ENCODE measurements at regions not wholly inside any gene's neighbourhood (a gene's known extent, or its start where the extent isn't known, plus 50 kb on each side); places are given as distances from the start of the nearest gene placed in this dataset.

DNA sequence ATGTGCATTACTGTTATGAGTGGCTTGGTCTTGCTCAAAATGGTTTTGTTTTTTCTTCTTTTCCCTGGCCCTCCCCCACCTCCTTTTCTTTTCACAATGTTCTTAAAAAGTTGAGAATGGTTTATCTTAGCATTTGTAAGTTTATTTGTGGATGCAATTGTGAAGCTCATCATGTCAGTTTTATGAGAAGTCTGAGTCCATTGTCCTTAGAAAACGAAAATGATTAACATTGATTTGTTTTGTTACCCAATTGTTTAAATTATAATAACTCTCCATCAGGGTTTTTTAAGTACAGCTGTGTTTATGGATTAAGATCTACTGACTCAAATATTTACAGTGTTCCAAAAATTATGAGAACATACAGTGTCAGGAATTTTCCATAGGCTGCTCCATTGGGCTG lies 511.3 kb upstream of the PAPPA start:
- Histone ChIP-seq H4K8ac (replicated peaks; ENCODE audit: insufficient read length, low read depth, low read length) (no peak overlapping the region), H3K9ac (ENCODE audit: extremely low read depth, insufficient read length, low read length) (no peak overlapping the region), H2BK12ac (ENCODE audit: insufficient read length, low read depth, low read length) (no peak overlapping the region), H3K27ac (ENCODE audit: insufficient read length, low read depth, low read length) (no peak overlapping the region), H2BK5ac (ENCODE audit: insufficient read length, low read length) (no peak overlapping the region), H2BK20ac (ENCODE audit: low read depth, low read length, poor library complexity, severe bottlenecking) (no peak overlapping the region), H3K23ac (ENCODE audit: insufficient read length, low read depth, low read length) (no peak overlapping the region), H3K18ac (ENCODE audit: insufficient read length, low read depth, low read length) (no peak overlapping the region), H3K56ac (ENCODE audit: insufficient read length, low read depth, low read length) (no peak overlapping the region), H4K20me1 (ENCODE audit: control insufficient read depth, insufficient read depth, insufficient read length) (no peaks in the 10 kb centered on the region), H4K5ac (ENCODE audit: insufficient read length, low read depth, low read length) (no peak overlapping the region), H3K79me2 (ENCODE audit: insufficient read depth, low read length) (no peaks in the 10 kb centered on the region), H3K27me3 (ENCODE audit: insufficient read depth, low read length) (no peaks in the 10 kb centered on the region), H3K4ac (ENCODE audit: low read depth, low read length) (no peak overlapping the region), H3K4me2 (ENCODE audit: insufficient read depth, insufficient read length, low read length) (no peak overlapping the region), H2BK120ac (ENCODE audit: low read depth, low read length, poor library complexity, severe bottlenecking) (no peak overlapping the region), H2AFZ (ENCODE audit: low read length) (no peak overlapping the region), H4K91ac (ENCODE audit: insufficient read length, low read depth, low read length) (no peak overlapping the region), H3K9me3 (ENCODE audit: control insufficient read depth, low read depth, low read length) (no peaks in the 10 kb centered on the region), H3K23me2 (ENCODE audit: insufficient read length, low read depth, low read length, poor library complexity, severe bottlenecking) (no peaks in the 10 kb centered on the region), H2AK5ac (ENCODE audit: insufficient read length, low read length) (no peak overlapping the region), H3T11ph (ENCODE audit: low read length) (no peak overlapping the region), H2BK15ac (ENCODE audit: low read depth, low read length) (no peak overlapping the region), H3K4me1 (ENCODE audit: insufficient read depth, low read length) (no peaks in the 10 kb centered on the region), H3K79me1 (ENCODE audit: insufficient read depth, low read depth, low read length, poor library complexity, severe bottlenecking) (no peaks in the 10 kb centered on the region), H3K14ac (ENCODE audit: insufficient read depth, low read length) (no peak overlapping the region)
- TF ChIP-seq, protein P1, sequence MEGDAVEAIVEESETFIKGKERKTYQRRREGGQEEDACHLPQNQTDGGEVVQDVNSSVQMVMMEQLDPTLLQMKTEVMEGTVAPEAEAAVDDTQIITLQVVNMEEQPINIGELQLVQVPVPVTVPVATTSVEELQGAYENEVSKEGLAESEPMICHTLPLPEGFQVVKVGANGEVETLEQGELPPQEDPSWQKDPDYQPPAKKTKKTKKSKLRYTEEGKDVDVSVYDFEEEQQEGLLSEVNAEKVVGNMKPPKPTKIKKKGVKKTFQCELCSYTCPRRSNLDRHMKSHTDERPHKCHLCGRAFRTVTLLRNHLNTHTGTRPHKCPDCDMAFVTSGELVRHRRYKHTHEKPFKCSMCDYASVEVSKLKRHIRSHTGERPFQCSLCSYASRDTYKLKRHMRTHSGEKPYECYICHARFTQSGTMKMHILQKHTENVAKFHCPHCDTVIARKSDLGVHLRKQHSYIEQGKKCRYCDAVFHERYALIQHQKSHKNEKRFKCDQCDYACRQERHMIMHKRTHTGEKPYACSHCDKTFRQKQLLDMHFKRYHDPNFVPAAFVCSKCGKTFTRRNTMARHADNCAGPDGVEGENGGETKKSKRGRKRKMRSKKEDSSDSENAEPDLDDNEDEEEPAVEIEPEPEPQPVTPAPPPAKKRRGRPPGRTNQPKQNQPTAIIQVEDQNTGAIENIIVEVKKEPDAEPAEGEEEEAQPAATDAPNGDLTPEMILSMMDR (conservative IDR thresholded peaks at IDR 0.05): no peak
- Mint-ChIP-seq H3K27ac (no peak overlapping the region), H3K9me3 (no peaks in the 10 kb centered on the region), H3K4me3 (no peak overlapping the region), H3K36me3 (ENCODE audit: insufficient read depth in 1 of 3, low read depth in 3 of 3) (no peaks in the 10 kb centered on the region), H3K4me1 (peaks cover 0 to 4% of the 10 kb centered on the region in 2 experiments; a peak in 1 of 4 replicates), H3K27me3 (ENCODE audit: low read depth) (peaks cover 3% of the 10 kb centered on the region; the same call in 1 of the 2 replicates)
- DNase-seq: no peak
- no CpG with 5 or more reads among the region's 1 CpG for WGBS (ENCODE audit: extremely low coverage, insufficient read length, low lambda C conversion rate)
